22Rv1 (cell line): ENCODE measurements at regions not wholly inside any gene's neighbourhood (a gene's known extent, or its start where the extent isn't known, plus 50 kb on each side); places are given as distances from the start of the nearest gene placed in this dataset.

ENCODE experiments used
- H3K27ac ChIP-seq: fragments of 450-650 bp; 2 replicates; pipeline ENCODE4 v1.5.1; 2017
- ZFX ChIP-seq: fragments of 450-650 bp; IDR thresholded peaks from 2 replicates; pipeline ENCODE4 v1.6.1; 2017; ENCODE audit warnings: antibody characterized with exemption, borderline replicate concordance
- TF ChIP-seq, protein P1 (sequence below): fragments of 450-650 bp; IDR thresholded peaks from 2 replicates; pipeline ENCODE4 v1.5.1; 2017; ENCODE audit warnings: mild to moderate bottlenecking

- TF ChIP-seq ZFX: no peak
- TF ChIP-seq, protein P1, sequence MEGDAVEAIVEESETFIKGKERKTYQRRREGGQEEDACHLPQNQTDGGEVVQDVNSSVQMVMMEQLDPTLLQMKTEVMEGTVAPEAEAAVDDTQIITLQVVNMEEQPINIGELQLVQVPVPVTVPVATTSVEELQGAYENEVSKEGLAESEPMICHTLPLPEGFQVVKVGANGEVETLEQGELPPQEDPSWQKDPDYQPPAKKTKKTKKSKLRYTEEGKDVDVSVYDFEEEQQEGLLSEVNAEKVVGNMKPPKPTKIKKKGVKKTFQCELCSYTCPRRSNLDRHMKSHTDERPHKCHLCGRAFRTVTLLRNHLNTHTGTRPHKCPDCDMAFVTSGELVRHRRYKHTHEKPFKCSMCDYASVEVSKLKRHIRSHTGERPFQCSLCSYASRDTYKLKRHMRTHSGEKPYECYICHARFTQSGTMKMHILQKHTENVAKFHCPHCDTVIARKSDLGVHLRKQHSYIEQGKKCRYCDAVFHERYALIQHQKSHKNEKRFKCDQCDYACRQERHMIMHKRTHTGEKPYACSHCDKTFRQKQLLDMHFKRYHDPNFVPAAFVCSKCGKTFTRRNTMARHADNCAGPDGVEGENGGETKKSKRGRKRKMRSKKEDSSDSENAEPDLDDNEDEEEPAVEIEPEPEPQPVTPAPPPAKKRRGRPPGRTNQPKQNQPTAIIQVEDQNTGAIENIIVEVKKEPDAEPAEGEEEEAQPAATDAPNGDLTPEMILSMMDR: no peak
- H3K27ac ChIP-seq: no peak overlapping the region
Measured at GRCh38 chr20:19094959-19095541, 117.4 kb upstream of the SLC24A3 start.

DNA sequence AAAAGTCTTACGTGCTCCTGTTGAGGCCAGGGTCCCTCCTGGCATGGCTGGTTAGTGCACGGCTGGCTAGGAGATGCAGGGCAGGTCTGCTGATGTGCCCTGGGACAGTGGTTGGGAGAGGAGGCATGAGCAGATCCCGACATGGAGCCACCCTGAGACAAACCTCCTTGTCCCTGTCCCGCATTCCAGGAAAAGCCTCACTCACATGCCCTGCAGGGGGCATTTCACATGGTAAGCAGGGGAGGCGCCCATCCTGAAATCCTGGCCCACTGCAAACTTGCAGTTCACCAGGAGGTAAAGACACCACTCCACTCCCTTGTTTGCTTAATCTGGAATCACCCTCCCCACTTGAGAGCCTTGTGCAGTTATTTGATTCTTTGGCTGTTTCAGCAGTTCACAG is 116.7 kb upstream of the SLC24A3 start:
- H3K27ac ChIP-seq: no peak overlapping the region
- no peak for TF ChIP-seq ZFX
- TF ChIP-seq, protein P1: no peak

GRCh38 chr20:19096843-19097242 is 115.6 kb upstream of the SLC24A3 start:
- TF ChIP-seq, protein P1: no peak
- TF ChIP-seq ZFX: no peak
- no peak overlapping the region for H3K27ac ChIP-seq

GRCh38 chr20:19098117-19098516 is 114.3 kb upstream of the SLC24A3 start:
- no peak overlapping the region for H3K27ac ChIP-seq
- TF ChIP-seq, protein P1: no peak
- TF ChIP-seq ZFX: no peak

- H3K27ac ChIP-seq: no peak overlapping the region
- TF ChIP-seq, protein P1: no peak
- TF ChIP-seq ZFX: no peak
Measured at GRCh38 chr20:19098806-19099578, 113.5 kb upstream of the SLC24A3 start.

- H3K27ac ChIP-seq: no peak overlapping the region
Measured at GRCh38 chr20:19099596-19100545, 112.6 kb upstream of the SLC24A3 start.

More at GRCh38 chr20:19099596-19100545, 112.6 kb upstream of the SLC24A3 start:
- TF ChIP-seq, protein P1: no peak
- no peak for TF ChIP-seq ZFX
